Liver (tissue), 8 donors: ENCODE measurements at regions not wholly inside any gene's neighbourhood (a gene's known extent, or its start where the extent isn't known, plus 50 kb on each side); places are given as distances from the start of the nearest gene placed in this dataset.

Source experiments
- DNase-seq: peaks from one replicate; pipeline ENCODE4 v3.0.0-alpha.2; 2017; ENCODE audit warnings: low spot score
- H3K27ac ChIP-seq, 2 donors: one replicate each; pipeline ENCODE4 v1.7.0; 2013; ENCODE audit warnings: inconsistent platforms in 2 of 2, low read length in 2 of 2, control low read depth in 1 of 2, low read depth in 1 of 2, mild to moderate bottlenecking in 1 of 2
- H3K27me3 ChIP-seq, 4 donors: one replicate each; pipeline versions ENCODE4 v1.6.1 to v1.7.0; 2013; ENCODE audit warnings: low read length in 3 of 4, inconsistent platforms in 1 of 4, mild to moderate bottlenecking in 1 of 4, moderate library complexity in 1 of 4; ENCODE audit not compliant: control insufficient read depth in 4 of 4, insufficient read depth in 4 of 4
- H3K36me3 ChIP-seq, 4 donors: one replicate each; pipeline versions ENCODE4 v1.6.1 to v1.7.0; 2013; ENCODE audit warnings: low read length in 3 of 4, mild to moderate bottlenecking in 3 of 4, low read depth in 1 of 4, moderate library complexity in 1 of 4; ENCODE audit not compliant: control insufficient read depth in 4 of 4, insufficient read depth in 3 of 4
- H3K4me1 ChIP-seq, 4 donors: one replicate each; pipeline versions ENCODE4 v1.6.1 to v1.7.0; 2013; ENCODE audit warnings: low read length in 3 of 4, mild to moderate bottlenecking in 3 of 4, moderate library complexity in 1 of 4; ENCODE audit not compliant: control insufficient read depth in 4 of 4, insufficient read depth in 4 of 4
- H3K4me3 ChIP-seq, 3 donors: one replicate each; pipeline versions ENCODE4 v1.6.1 to v1.7.0; 2013; ENCODE audit warnings: low read length in 3 of 3, control low read depth in 1 of 3, low read depth in 1 of 3, mild to moderate bottlenecking in 1 of 3
- H3K9ac ChIP-seq, 2 donors: one replicate each; pipeline ENCODE4 v1.7.0; 2013; ENCODE audit warnings: low read length in 2 of 2, mild to moderate bottlenecking in 2 of 2, moderate library complexity in 2 of 2, control low read depth in 1 of 2, low read depth in 1 of 2
- H3K9me3 ChIP-seq, 4 donors: one replicate each; pipeline versions ENCODE4 v1.6.1 to v1.7.0; 2013; ENCODE audit warnings: low read length in 3 of 4; ENCODE audit not compliant: control insufficient read depth in 4 of 4
- ATF3 ChIP-seq: IDR thresholded peaks from 2 replicates; pipeline ENCODE4 v1.6.1; 2016; ENCODE audit warnings: antibody characterized with exemption
- EGR1 ChIP-seq, 2 donors: IDR thresholded peaks; 2 replicates each; pipeline ENCODE4 v1.6.1; 2016 to 2018; ENCODE audit warnings: antibody characterized with exemption in 2 of 2, low read depth in 2 of 2
- FOXA1 ChIP-seq: IDR thresholded peaks from 2 replicates; pipeline ENCODE4 v1.6.1; 2016; ENCODE audit warnings: antibody characterized with exemption
- FOXA2 ChIP-seq: IDR thresholded peaks from 2 replicates; pipeline ENCODE4 v1.6.1; 2016; ENCODE audit warnings: antibody characterized with exemption
- GABPA ChIP-seq, 2 donors: IDR thresholded peaks in 1 of 2; conservative IDR thresholded peaks in 1 of 2; 2 replicates each; pipeline ENCODE4 v1.6.1; 2016; ENCODE audit warnings: antibody characterized with exemption in 2 of 2, mild to moderate bottlenecking in 1 of 2, moderate library complexity in 1 of 2
- HNF4A ChIP-seq, 2 donors: conservative IDR thresholded peaks; 2 replicates each; pipeline ENCODE4 v1.6.1; 2016; ENCODE audit warnings: antibody characterized with exemption in 2 of 2, mild to moderate bottlenecking in 2 of 2
- JUND ChIP-seq, 2 donors: IDR thresholded peaks; 2 replicates each; pipeline ENCODE4 v1.6.1; 2016; ENCODE audit warnings: antibody characterized with exemption in 2 of 2
- MAX ChIP-seq: IDR thresholded peaks from 2 replicates; pipeline ENCODE4 v1.6.1; 2016; ENCODE audit warnings: antibody characterized with exemption
- NR2F2 ChIP-seq: IDR thresholded peaks from 2 replicates; pipeline ENCODE4 v1.6.1; 2016; ENCODE audit warnings: antibody characterized with exemption
- RAD21 ChIP-seq, 2 donors: IDR thresholded peaks; 2 replicates each; pipeline ENCODE4 v1.6.1; 2016; ENCODE audit warnings: antibody characterized with exemption in 2 of 2, mild to moderate bottlenecking in 2 of 2
- RXRA ChIP-seq, 2 donors: IDR thresholded peaks; 2 replicates each; pipeline ENCODE4 v1.6.1; 2017 to 2018; ENCODE audit warnings: antibody characterized with exemption in 2 of 2, mild to moderate bottlenecking in 1 of 2
- SP1 ChIP-seq: IDR thresholded peaks from 2 replicates; pipeline ENCODE4 v1.6.1; 2018; ENCODE audit warnings: antibody characterized with exemption, mild to moderate bottlenecking
- TAF1 ChIP-seq: conservative IDR thresholded peaks from 2 replicates; pipeline ENCODE4 v1.6.1; 2016; ENCODE audit warnings: antibody characterized with exemption, mild to moderate bottlenecking
- YY1 ChIP-seq: IDR thresholded peaks from 2 replicates; pipeline ENCODE4 v1.6.1; 2016; ENCODE audit warnings: antibody characterized with exemption, mild to moderate bottlenecking
- WGBS: extraction: QIAGEN DNeasy Blood & Tissue Kit; methylation state at CpG from one replicate; pipeline ENCODE4 v1.1.7; 2013; 5-methylcytosine and 5-hydroxymethylcytosine counted together
- TF ChIP-seq, protein P1 (sequence below): IDR thresholded peaks from 2 replicates; pipeline ENCODE4 v1.6.1; 2016; ENCODE audit warnings: antibody characterized with exemption, mild to moderate bottlenecking
- TF ChIP-seq, protein P2 (sequence below): IDR thresholded peaks from 2 replicates; pipeline ENCODE4 v1.6.1; 2016; ENCODE audit warnings: antibody characterized with exemption
- TF ChIP-seq, protein P3 (sequence below): fragments of 150-350 bp; IDR thresholded peaks from 2 replicates; pipeline ENCODE4 v1.5.1; 2017; ENCODE audit warnings: improper control_type of control experiment, low read depth, low read length; ENCODE audit not compliant: missing input control
- donor health status: healthy.
- donor health status: healthy.
- donor health status: healthy.
- donor health status: healthy.
- donor health status: healthy.

GRCh38 chr10:130806426-130806825 is 505.1 kb downstream of the TCERG1L start:
- no peak for DNase-seq
- 79% methylated on average over 12 of the region's 12 CpGs for WGBS
- no peak for TF ChIP-seq RXRA (IDR thresholded peaks at IDR 0.05)
- no peak for TF ChIP-seq RAD21 (IDR thresholded peaks at IDR 0.05)
- TF ChIP-seq EGR1 (IDR thresholded peaks at IDR 0.05; ENCODE audit: low read depth in 2 of 2), result no peak
- no peak for TF ChIP-seq HNF4A (conservative IDR thresholded peaks at IDR 0.05)
- no peak for TF ChIP-seq FOXA2
- TF ChIP-seq FOXA1, result no peak
- TF ChIP-seq ATF3, result no peak
- no peak for TF ChIP-seq GABPA (IDR thresholded peaks at IDR 0.05 in 1 of 2, conservative IDR thresholded peaks at IDR 0.05 in 1 of 2)
- TF ChIP-seq, protein P1, sequence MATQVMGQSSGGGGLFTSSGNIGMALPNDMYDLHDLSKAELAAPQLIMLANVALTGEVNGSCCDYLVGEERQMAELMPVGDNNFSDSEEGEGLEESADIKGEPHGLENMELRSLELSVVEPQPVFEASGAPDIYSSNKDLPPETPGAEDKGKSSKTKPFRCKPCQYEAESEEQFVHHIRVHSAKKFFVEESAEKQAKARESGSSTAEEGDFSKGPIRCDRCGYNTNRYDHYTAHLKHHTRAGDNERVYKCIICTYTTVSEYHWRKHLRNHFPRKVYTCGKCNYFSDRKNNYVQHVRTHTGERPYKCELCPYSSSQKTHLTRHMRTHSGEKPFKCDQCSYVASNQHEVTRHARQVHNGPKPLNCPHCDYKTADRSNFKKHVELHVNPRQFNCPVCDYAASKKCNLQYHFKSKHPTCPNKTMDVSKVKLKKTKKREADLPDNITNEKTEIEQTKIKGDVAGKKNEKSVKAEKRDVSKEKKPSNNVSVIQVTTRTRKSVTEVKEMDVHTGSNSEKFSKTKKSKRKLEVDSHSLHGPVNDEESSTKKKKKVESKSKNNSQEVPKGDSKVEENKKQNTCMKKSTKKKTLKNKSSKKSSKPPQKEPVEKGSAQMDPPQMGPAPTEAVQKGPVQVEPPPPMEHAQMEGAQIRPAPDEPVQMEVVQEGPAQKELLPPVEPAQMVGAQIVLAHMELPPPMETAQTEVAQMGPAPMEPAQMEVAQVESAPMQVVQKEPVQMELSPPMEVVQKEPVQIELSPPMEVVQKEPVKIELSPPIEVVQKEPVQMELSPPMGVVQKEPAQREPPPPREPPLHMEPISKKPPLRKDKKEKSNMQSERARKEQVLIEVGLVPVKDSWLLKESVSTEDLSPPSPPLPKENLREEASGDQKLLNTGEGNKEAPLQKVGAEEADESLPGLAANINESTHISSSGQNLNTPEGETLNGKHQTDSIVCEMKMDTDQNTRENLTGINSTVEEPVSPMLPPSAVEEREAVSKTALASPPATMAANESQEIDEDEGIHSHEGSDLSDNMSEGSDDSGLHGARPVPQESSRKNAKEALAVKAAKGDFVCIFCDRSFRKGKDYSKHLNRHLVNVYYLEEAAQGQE, result no peak
- no peak for TF ChIP-seq SP1
- TF ChIP-seq MAX, result no peak
- TF ChIP-seq TAF1, result no peak
- TF ChIP-seq, protein P2, sequence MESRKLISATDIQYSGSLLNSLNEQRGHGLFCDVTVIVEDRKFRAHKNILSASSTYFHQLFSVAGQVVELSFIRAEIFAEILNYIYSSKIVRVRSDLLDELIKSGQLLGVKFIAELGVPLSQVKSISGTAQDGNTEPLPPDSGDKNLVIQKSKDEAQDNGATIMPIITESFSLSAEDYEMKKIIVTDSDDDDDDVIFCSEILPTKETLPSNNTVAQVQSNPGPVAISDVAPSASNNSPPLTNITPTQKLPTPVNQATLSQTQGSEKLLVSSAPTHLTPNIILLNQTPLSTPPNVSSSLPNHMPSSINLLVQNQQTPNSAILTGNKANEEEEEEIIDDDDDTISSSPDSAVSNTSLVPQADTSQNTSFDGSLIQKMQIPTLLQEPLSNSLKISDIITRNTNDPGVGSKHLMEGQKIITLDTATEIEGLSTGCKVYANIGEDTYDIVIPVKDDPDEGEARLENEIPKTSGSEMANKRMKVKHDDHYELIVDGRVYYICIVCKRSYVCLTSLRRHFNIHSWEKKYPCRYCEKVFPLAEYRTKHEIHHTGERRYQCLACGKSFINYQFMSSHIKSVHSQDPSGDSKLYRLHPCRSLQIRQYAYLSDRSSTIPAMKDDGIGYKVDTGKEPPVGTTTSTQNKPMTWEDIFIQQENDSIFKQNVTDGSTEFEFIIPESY, result no peak
- no peak for TF ChIP-seq YY1
- TF ChIP-seq, protein P3, sequence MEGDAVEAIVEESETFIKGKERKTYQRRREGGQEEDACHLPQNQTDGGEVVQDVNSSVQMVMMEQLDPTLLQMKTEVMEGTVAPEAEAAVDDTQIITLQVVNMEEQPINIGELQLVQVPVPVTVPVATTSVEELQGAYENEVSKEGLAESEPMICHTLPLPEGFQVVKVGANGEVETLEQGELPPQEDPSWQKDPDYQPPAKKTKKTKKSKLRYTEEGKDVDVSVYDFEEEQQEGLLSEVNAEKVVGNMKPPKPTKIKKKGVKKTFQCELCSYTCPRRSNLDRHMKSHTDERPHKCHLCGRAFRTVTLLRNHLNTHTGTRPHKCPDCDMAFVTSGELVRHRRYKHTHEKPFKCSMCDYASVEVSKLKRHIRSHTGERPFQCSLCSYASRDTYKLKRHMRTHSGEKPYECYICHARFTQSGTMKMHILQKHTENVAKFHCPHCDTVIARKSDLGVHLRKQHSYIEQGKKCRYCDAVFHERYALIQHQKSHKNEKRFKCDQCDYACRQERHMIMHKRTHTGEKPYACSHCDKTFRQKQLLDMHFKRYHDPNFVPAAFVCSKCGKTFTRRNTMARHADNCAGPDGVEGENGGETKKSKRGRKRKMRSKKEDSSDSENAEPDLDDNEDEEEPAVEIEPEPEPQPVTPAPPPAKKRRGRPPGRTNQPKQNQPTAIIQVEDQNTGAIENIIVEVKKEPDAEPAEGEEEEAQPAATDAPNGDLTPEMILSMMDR, result no peak
- no peak overlapping the region for H3K4me3 ChIP-seq
- peaks cover 0 to 4% (median 1%) of the 10 kb centered on the region in 4 donors for H3K4me1 ChIP-seq
- H3K27ac ChIP-seq, result no peak overlapping the region
- peaks cover 0 to under 1% (median 0%) of the 10 kb centered on the region in 4 donors for H3K9me3 ChIP-seq
- H3K27me3 ChIP-seq, result peaks cover 0 to 4% (median 0%) of the 10 kb centered on the region in 4 donors
- no peaks in the 10 kb centered on the region for H3K36me3 ChIP-seq
- H3K9ac ChIP-seq, result no peak overlapping the region

- no peaks in the 10 kb centered on the region for H3K36me3 ChIP-seq
- H3K9ac ChIP-seq, result no peak overlapping the region
- H3K4me1 ChIP-seq, result peaks cover 0 to 4% (median 1%) of the 10 kb centered on the region in 4 donors
- no peak overlapping the region for H3K4me3 ChIP-seq
- 77% methylated on average over 5 of the region's 5 CpGs for WGBS
- no peaks in the 10 kb centered on the region for H3K9me3 ChIP-seq
- H3K27me3 ChIP-seq, result peaks cover 0 to 7% (median 0%) of the 10 kb centered on the region in 4 donors
- no peak overlapping the region for H3K27ac ChIP-seq
- peak; percentile 16 for DNase-seq
- TF ChIP-seq FOXA1, result no peak
- no peak for TF ChIP-seq SP1
- no peak for TF ChIP-seq MAX
- TF ChIP-seq, protein P3, result no peak
- TF ChIP-seq FOXA2, result no peak
- TF ChIP-seq ATF3, result no peak
- TF ChIP-seq NR2F2, result no peak
- TF ChIP-seq RXRA (IDR thresholded peaks at IDR 0.05), result no peak
- TF ChIP-seq, protein P1, result no peak
- TF ChIP-seq TAF1, result no peak
- TF ChIP-seq JUND (IDR thresholded peaks at IDR 0.05), result no peak
These were observed 504.4 kb downstream of the TCERG1L start for GRCh38 chr10:130807096-130807495.
